ENCODE measurements at regions not wholly inside any gene's neighbourhood (a gene's known extent, or its start where the extent isn't known, plus 50 kb on each side); places are given as distances from the start of the nearest gene placed in this dataset.

- Histone ChIP-seq H3K9me2 (ENCODE audit: low read depth, low read length) (no peaks in the 10 kb centered on the region; the same call in 1 of the 2 replicates), H3K27ac (ENCODE audit: low read depth, low read length, poor library complexity, severe bottlenecking) (no peak overlapping the region), H3K4me2 (ENCODE audit: low read length) (no peak overlapping the region), H3K9ac (ENCODE audit: low read length) (no peak overlapping the region), H3F3A (ENCODE audit: insufficient read depth, low read length) (no peaks in the 10 kb centered on the region), H3K4me1 (ENCODE audit: insufficient read depth, low read length, severe bottlenecking) (no peaks in the 10 kb centered on the region), H3K9me3 (ENCODE audit: low read length) (no peaks in the 10 kb centered on the region), H3K79me2 (ENCODE audit: insufficient read depth, low read length) (no peaks in the 10 kb centered on the region), H4K20me1 (ENCODE audit: insufficient read depth, low read length) (no peaks in the 10 kb centered on the region), H2AFZ (ENCODE audit: low read length) (no peak overlapping the region), H3K27me3 (ENCODE audit: insufficient read depth, low read length) (no peaks in the 10 kb centered on the region), H3K36me3 (ENCODE audit: insufficient read depth, low read length) (no peaks in the 10 kb centered on the region), H3K4me3 (ENCODE audit: low read depth, low read length, poor library complexity, severe bottlenecking) (no peak overlapping the region)
- TF ChIP-seq EZH2 (IDR thresholded peaks at IDR 0.05; ENCODE audit: borderline replicate concordance, low read length), result no peak
- no peak for TF ChIP-seq CTCF (IDR thresholded peaks at IDR 0.05; ENCODE audit: low read length)
Measured at GRCh38 chr7:125563557-125563956, 633.9 kb upstream of the POT1 start.

GRCh38 chr7:125561006-125561405 is 631.4 kb upstream of the POT1 start:
- H3K9ac ChIP-seq (ENCODE audit: low read length), result no peak overlapping the region
- no peaks in the 10 kb centered on the region; the same call in 1 of the 2 replicates for H3K9me2 ChIP-seq (ENCODE audit: low read depth, low read length)
- no peaks in the 10 kb centered on the region for H3K36me3 ChIP-seq (ENCODE audit: insufficient read depth, low read length)
- no peaks in the 10 kb centered on the region for H4K20me1 ChIP-seq (ENCODE audit: insufficient read depth, low read length)
- H3K27me3 ChIP-seq (ENCODE audit: insufficient read depth, low read length), result no peaks in the 10 kb centered on the region
- H3K4me1 ChIP-seq (ENCODE audit: insufficient read depth, low read length, severe bottlenecking), result no peaks in the 10 kb centered on the region
- H3K4me3 ChIP-seq (ENCODE audit: low read depth, low read length, poor library complexity, severe bottlenecking), result no peak overlapping the region
- H3K9me3 ChIP-seq (ENCODE audit: low read length), result no peaks in the 10 kb centered on the region
- TF ChIP-seq CTCF (IDR thresholded peaks at IDR 0.05; ENCODE audit: low read length) (no peak), EZH2 (IDR thresholded peaks at IDR 0.05; ENCODE audit: borderline replicate concordance, low read length) (no peak)
- H3K79me2 ChIP-seq (ENCODE audit: insufficient read depth, low read length), result no peaks in the 10 kb centered on the region
- no peak overlapping the region for H2AFZ ChIP-seq (ENCODE audit: low read length)
- no peaks in the 10 kb centered on the region for H3F3A ChIP-seq (ENCODE audit: insufficient read depth, low read length)
- no peak overlapping the region for H3K4me2 ChIP-seq (ENCODE audit: low read length)
- no peak overlapping the region for H3K27ac ChIP-seq (ENCODE audit: low read depth, low read length, poor library complexity, severe bottlenecking)

GRCh38 chr7:125559921-125560320 is 630.3 kb upstream of the POT1 start:
- Histone ChIP-seq H2AFZ (ENCODE audit: low read length) (no peak overlapping the region), H4K20me1 (ENCODE audit: insufficient read depth, low read length) (no peaks in the 10 kb centered on the region)

More at GRCh38 chr7:125559921-125560320, 630.3 kb upstream of the POT1 start:
- Histone ChIP-seq H3K4me2 (ENCODE audit: low read length) (no peak overlapping the region), H3K4me1 (ENCODE audit: insufficient read depth, low read length, severe bottlenecking) (no peaks in the 10 kb centered on the region), H3F3A (ENCODE audit: insufficient read depth, low read length) (no peaks in the 10 kb centered on the region), H3K9ac (ENCODE audit: low read length) (no peak overlapping the region), H3K9me3 (ENCODE audit: low read length) (no peaks in the 10 kb centered on the region), H3K79me2 (ENCODE audit: insufficient read depth, low read length) (no peaks in the 10 kb centered on the region), H3K9me2 (ENCODE audit: low read depth, low read length) (no peaks in the 10 kb centered on the region; the same call in 1 of the 2 replicates), H3K27ac (ENCODE audit: low read depth, low read length, poor library complexity, severe bottlenecking) (no peak overlapping the region), H3K27me3 (ENCODE audit: insufficient read depth, low read length) (no peaks in the 10 kb centered on the region), H3K4me3 (ENCODE audit: low read depth, low read length, poor library complexity, severe bottlenecking) (no peak overlapping the region), H3K36me3 (ENCODE audit: insufficient read depth, low read length) (no peaks in the 10 kb centered on the region)
- no peak for TF ChIP-seq CTCF (IDR thresholded peaks at IDR 0.05; ENCODE audit: low read length)
- TF ChIP-seq EZH2 (IDR thresholded peaks at IDR 0.05; ENCODE audit: borderline replicate concordance, low read length), result no peak

Data from OCI-LY1 (cell line).